Suppressor macrophage treated with lipopolysaccharide for 1 hour (primary cell): ENCODE measurements at regions not wholly inside any gene's neighbourhood (a gene's known extent, or its start where the extent isn't known, plus 50 kb on each side); places are given as distances from the start of the nearest gene placed in this dataset.
"Not testable (repeated sequence)": the region's sequence is repeated elsewhere in the genome, so short reads cannot be mapped to it uniquely, and the experiment has no call there.

Experiments used
- DNase-seq, 3 donors: peaks; one replicate each; pipeline ENCODE4 v3.0.0-alpha.2; 2020 to 2022

DNA sequence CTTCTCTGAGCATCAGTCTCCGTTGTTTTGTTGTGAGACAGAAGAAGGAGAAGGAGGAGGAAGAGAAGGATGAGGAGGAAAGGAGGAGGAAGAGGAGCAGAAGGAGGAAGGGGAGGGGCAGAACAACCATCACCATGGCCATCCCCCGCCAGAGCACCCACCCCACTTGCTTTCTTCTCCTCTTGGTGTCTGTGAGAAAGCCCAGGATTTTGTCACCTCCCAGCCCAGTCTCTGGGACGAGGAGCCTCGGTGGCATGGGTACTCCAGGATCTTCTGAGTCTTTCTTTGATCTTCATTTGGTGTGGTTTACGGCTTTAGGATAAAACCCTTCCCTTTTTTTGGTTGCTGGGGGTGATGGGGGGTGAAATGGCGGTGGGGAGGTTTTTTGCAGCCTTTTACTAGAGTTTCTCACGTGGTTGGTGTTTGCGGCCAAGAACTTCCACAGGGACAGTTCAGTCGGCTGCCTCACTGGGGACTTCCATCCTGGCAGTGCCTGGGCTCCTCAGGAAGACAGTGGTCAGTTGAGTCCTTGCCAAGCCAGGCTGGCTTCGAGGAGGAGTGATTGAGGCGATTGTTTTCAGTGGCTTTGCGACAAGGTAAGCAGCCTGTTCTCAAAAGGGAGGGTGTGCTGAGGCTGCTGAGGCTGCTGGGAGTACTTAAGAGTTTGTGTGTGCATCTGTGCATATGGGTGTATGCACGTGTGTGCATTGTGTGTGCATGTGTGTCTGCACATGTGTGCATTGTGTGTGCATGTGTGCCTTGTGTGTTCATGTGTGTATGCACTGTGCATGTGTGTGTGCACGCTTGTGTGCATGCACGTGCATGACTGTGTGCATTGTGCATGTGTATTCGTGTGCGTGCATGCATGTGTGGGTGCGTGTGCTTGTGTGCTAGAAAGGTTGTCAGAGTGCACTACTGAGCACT is 567.5 kb downstream of the TBC1D22A start:
- no peak for DNase-seq

GRCh38 chr22:47328550-47329243 is 566.2 kb downstream of the TBC1D22A start:
- DNase-seq: peak in 2 of 3 donors; percentile 15 to 19

DNA sequence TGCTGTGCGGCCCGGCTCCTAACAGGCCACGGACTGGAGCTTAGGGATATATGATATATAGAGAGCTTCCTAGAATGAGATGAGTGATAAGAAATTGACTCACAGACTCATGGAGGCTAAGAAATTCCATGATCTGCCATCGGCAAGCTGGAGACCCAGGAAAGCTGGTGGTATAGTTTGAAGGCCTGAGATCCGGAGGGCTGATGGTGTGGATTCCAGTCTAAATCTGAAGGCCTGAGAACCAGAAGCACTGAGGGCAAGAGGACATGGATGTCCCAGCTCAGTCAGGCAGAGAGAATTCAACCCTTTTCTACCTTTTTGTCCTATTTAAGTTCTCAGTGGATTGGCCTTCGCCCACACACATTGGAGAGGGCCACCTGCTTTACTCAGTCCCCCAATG is 564.8 kb downstream of the TBC1D22A start:
- no peak for DNase-seq

GRCh38 chr22:47325249-47325648 is 562.8 kb downstream of the TBC1D22A start:
- no peak for DNase-seq

- DNase-seq: no peak
Observed at GRCh38 chr22:47324435-47324990, 562.1 kb downstream of the TBC1D22A start.

DNA sequence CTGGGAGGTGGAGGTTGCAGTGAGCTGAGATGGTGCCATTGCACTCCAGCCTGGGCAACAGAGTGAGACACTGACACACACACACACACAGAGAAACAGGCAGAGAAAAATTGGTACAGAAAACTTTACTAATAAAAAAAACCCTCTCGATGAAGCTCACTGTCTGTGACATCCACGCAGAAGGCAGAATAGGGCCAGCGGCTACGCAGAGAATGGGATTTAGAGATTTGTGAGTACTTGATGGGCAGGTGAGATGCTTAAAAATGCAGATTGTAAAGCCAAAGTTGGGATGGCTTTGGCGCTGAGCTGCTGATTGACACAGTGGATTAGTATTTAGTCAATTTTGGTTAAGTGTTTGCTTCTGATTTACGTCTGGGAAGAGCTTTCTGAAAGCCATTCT is 561.1 kb downstream of the TBC1D22A start:
- DNase-seq: no peak

DNA sequence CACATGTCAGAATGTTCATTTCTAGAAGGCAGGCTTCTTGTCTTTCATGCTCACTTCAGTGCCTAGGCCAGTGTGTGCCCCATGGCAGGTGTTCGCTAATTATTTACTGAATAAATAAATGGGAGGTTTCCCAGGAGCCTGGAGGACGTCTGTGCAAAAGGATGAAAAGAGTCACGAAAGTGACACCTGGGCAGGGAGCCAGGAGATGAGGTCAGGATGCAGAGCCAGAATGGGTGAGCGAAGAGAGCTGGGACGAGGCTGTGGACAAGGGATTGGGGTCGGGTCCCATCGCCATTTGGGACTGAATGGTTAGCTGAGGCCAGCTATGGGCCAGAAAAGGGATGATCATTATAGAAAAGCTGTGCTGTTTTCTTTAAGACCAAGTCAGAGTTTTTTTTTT is 560.4 kb downstream of the TBC1D22A start:
- no peak for DNase-seq

- no peak for DNase-seq
Observed at GRCh38 chr22:47320560-47320959, 558.1 kb downstream of the TBC1D22A start.

DNA sequence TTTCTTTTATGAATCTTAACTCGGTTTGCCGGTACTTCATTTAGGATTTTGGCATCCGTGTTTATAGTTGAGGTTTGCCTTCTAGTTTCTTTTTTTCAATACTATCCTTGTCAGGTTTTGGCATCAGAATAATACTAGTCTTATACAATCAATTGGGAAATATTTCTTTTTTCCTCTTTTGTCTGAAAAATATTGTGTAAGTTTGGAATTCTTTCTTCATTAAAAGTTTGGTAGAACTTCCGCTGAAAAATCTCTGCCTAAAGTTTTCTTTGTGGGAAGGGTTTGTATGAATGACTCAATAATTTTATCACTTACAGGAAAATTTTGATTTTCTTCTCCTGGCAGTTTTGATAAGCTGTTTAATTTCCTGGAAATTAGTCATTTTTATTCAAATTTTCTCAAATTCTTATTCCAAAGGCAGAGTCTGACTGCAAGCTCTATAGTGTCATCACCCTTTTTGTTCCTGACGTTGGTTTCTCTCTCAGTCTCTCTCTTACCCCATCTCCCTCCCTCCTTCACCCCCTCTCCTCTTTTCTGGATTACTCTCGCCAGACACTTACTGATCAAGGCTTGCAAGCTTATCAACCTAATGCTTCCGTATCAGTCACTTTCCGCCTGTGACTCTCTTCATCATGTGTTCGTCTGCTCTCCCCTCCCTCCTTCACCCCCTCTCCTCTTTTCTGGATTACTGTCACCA is 555.7 kb downstream of the TBC1D22A start:
- DNase-seq: no peak

DNA sequence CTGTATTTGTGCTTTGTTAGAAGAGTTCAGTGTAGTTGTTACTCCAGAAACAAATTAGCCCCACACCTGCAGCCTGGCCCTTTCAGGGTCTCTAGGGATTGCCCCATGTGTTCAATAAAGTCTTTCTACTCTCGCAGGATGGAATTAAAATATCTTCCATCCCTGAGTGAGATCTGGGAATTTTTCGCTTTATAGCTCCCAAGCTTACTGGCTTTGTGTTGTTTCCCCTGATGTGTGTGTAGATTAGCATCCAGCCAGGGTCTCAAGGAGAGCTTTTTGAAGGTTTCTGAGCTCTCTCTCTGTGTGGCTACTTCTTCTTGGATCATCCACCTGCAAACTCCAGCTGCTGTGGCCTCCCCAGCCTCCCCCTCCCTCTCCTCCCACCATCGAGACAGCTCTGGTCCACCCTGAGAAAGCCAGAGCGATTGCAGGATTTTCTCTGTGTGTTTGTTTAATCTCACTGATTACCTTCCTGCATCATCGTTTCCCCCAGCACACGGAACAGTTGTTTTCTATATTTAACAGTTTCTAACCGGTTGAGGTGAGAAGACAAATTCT is 553.5 kb downstream of the TBC1D22A start:
- DNase-seq: no peak

DNA sequence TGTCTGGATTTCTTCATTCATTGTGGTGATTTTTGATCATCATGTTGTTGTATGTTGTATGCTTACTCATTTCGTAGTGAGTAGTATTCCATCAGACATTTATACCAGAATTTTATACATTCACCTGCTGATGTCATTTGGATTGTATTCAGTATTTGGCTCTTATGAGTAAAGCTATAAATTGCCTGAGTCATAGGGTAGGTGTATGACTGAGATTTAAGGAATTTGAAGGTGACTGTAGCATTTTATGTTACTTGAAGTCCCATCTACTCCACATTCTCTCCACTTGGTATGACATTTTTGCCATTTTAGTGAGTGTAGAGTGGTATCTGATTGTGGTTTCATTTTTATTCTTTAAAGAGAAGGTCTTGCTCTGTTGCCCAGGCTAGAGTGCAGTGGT is 548.2 kb downstream of the TBC1D22A start:
- DNase-seq: no peak

DNA sequence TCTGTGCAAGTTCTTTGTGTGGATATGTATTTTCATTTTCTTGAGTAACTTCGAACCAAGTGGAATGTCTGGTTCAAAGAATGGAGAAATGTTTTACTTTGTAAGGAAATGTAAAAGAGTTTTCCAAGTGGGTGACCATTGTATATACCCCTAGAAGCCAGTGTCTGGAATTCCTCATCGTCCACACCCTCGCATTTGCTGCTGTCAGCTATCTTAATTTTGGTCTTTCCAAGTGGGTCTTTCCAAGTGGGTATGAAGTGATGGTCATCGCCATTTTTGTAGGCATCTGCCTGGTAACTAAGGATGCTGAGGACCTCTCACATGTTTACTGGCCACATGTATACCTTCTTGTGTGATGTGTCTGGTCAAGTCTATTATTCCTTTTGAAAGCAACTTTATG is 547.5 kb downstream of the TBC1D22A start:
- DNase-seq: no peak

DNA sequence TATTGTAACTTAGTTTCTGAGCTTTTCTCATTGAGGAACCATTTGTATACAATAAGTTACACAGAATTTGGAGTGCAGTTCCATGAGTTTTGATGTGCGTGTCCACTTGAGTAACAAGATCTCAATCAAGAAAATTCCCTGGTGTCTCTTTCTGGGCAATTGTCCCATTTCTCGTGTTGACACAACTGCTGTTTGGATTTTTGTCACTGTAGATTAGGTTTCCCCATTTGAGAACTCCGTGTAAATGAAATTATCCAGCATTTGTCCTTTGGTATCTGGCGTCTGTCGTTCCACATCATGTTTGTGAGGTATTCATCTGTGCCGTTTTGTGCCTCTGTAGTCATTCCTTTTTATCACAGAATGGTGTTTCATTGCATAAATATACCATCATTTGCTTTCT is 547.0 kb downstream of the TBC1D22A start:
- DNase-seq: no peak

DNA sequence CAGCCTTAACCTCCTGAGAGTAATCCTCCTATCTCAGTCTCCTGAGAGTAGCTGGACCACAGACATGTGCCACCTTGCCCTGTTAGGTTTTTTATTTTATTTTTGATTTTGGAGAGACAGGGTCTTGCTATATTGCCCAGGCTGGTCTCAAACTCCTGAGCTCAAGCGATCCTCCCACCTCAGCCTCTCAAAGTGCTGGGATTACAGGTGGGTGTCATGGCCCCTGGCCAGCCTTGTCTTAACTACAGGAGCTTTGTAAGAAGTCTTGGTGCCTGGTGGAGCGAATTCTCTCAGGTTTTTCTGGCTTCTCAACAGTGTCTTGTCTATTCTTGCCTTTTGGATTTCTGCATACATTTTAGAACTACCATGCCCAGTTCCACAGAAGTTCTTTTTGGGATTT is 546.4 kb downstream of the TBC1D22A start:
- no peak for DNase-seq

- DNase-seq: no peak
Observed at GRCh38 chr22:47307822-47308221, 545.4 kb downstream of the TBC1D22A start.

DNA sequence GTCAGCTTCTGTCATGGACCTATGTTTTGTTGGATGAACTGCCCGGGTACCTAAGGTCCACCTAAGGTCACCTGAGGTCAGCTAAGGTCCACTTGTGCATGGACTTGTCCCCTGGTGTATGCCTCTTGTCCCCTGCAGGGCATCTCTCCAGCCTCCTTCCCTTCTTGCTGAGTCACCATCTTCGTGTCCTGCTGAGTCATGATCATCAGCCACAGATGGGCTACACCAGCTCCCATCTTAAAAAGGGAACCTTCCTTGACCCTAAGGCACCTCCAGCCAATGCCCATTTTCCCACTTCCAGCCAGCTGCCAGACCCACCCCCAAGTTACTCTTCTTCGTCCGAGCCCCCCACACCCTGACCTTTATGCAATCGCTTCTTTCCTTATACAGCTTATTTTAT is 544.9 kb downstream of the TBC1D22A start:
- no peak for DNase-seq

DNA sequence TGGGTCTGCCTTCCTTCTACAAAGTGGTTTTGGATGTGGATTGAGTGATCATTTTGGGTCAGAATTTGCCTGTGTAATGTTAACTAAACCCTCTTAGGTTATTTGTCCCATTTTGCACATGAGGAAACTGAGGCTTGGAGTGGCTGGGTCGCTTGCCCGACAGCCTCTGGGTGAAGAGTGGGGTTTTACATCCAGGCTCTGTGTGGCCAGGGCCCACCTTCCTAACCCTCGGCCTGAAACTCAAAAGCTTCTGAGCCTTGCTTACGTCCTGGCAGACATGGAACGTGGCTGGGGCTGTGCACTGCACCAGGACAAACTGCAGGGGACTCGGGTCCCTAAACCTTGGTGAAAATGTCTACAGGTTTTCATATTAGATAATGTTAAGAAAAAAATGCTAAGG is 542.4 kb downstream of the TBC1D22A start:
- DNase-seq: no peak

DNA sequence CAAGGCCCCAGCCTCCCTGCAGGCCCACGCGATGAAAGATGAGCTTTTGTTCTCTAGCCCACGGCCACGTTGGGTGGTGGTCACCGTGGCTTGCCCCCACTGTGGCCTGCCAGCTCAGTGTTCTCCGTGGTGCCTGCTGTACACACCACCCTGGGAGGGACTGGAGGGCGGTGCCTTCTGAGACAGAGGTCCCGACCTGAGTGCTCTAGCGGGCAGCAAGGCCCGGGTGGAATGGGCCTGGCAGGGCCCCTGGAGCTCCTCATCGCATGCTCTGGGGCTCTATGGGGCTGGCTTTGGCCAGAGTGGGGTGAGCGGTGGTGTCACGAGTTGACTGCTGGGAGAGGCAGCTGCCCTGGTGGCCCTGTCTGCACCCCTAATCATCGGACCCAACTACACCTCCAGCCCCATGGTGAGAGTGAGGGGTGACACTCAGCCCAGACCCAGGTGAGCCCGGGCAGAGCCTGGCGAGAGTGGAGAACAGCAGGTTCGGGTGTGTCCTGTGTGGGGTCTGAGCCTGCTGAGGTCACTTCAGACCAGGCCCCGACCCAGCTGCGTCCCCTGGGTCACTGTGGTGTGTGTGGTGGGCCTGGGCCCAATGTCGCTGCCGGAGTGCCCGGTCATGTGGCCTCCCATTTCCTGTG is 541.9 kb downstream of the TBC1D22A start:
- DNase-seq: no peak

DNA sequence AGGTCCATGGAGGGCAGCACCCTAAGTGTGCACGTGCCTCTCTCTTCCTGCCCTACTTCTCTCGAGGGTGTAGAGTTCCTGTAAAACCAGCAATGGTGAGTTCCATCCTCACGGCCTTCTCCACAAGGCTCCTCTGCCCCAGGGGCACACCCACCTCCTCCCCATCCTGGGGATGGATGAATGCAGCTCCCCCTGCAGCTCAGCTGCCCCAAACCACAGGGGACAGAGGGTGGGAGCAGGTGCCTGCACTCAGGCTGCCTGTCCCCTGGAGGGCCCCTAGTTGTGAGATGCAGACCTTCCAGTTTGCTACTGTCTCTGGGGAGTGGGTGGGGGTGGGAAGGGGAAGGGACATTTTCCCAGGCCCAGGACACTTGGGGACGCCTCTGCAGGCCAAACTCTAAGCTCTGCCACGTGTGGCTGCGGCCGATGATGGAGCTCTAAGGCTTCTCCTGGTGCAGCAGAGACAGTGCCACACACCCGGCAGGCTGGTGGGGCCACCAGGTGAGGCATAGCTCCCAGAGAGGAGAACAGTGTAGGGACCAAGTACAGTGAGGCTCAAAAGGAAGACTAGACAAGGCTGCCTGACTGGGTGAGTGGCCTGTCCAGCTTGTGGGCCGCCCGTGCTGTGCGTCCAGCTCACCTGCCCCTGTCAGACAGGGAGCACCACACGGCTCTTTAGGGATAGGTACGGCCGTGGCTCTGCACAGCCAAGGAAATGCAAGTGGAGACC is 540.9 kb downstream of the TBC1D22A start:
- DNase-seq: no peak

DNA sequence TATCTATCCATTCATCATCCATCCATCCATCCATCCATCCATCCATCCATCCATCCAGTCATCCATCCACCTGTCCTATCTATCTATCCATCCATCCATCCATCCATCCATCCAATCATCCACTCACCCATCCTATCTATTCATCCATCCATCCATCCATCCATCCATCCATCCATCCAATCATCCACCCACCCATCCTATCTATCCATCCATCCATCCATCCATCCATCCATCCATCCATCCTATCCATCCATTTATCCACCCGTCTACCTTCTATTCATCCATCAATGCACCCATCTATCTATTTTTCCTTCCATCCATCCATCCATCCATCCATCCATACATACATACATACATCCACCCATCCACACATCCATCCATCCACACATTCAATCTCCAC is 540.1 kb downstream of the TBC1D22A start:
- DNase-seq: not testable (repeated sequence)

DNA sequence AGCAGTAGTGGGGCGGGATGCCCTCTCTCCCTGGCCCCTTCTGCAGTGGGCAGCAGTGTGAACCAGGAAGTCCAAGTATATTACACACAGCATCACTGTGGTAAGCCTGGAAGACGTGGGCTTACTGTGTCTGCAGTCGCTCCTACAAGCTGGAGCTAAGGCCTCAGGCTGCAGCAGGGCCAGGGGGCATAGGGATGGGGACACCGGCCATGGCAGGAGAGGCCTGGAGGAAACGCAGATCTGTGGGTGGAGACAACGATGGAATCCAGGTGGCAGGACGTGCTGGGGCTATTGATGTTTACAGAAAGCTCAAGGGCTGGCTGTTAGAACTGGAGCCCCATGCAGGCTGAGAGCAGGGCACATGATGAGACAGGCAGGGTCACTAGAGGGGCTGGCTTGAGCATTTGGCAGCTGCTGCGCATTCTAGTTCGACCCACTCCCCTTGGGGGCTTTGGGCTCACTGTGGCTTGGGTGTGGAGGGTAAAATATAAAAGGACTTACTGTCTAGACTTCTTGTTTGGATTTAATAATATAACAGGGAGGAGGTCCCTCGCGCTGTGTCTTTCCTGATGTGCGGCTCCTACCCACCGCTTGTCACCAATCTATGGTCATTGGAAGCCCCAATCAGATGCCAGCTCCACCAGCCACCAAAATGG is 539.5 kb downstream of the TBC1D22A start:
- no peak for DNase-seq
